ENCODE measurements at regions not wholly inside any gene's neighbourhood (a gene's known extent, or its start where the extent isn't known, plus 50 kb on each side); places are given as distances from the start of the nearest gene placed in this dataset.

- TF ChIP-seq, protein P1, sequence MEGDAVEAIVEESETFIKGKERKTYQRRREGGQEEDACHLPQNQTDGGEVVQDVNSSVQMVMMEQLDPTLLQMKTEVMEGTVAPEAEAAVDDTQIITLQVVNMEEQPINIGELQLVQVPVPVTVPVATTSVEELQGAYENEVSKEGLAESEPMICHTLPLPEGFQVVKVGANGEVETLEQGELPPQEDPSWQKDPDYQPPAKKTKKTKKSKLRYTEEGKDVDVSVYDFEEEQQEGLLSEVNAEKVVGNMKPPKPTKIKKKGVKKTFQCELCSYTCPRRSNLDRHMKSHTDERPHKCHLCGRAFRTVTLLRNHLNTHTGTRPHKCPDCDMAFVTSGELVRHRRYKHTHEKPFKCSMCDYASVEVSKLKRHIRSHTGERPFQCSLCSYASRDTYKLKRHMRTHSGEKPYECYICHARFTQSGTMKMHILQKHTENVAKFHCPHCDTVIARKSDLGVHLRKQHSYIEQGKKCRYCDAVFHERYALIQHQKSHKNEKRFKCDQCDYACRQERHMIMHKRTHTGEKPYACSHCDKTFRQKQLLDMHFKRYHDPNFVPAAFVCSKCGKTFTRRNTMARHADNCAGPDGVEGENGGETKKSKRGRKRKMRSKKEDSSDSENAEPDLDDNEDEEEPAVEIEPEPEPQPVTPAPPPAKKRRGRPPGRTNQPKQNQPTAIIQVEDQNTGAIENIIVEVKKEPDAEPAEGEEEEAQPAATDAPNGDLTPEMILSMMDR (IDR thresholded peaks at IDR 0.05): no peak
- TF ChIP-seq EP300 (IDR thresholded peaks at IDR 0.05): no peak
Measured at GRCh38 chr3:3259181-3259580, 79.7 kb upstream of the CRBN start.
